HEK293 (cell line): ENCODE measurements at regions not wholly inside any gene's neighbourhood (a gene's known extent, or its start where the extent isn't known, plus 50 kb on each side); places are given as distances from the start of the nearest gene placed in this dataset.

Source experiments
- MYNN ChIP-seq: fragments of 450-650 bp; formaldehyde crosslinking; IDR thresholded peaks from 2 replicates; pipeline ENCODE4 v1.5.1; 2016; ENCODE audit warnings: missing biosample characterization, missing genetic modification characterization, borderline replicate concordance
- ZNF121 ChIP-seq: fragments of 450-650 bp; formaldehyde crosslinking; IDR thresholded peaks from 2 replicates; pipeline ENCODE4 v1.5.1; 2016; ENCODE audit warnings: missing biosample characterization, missing genetic modification characterization
- ZNF157 ChIP-seq: fragments of 450-650 bp; formaldehyde crosslinking; IDR thresholded peaks from 2 replicates; pipeline ENCODE4 v1.5.1; 2016; ENCODE audit warnings: missing biosample characterization, missing genetic modification characterization
- ZNF24 ChIP-seq: fragments of 450-650 bp; formaldehyde crosslinking; IDR thresholded peaks from 2 replicates; pipeline ENCODE4 v1.5.1; 2016; ENCODE audit warnings: missing biosample characterization, missing genetic modification characterization
- ZNF274 ChIP-seq, 2 experiments: fragments of 200-500 bp in 1 of 2; fragments of 450-650 bp in 1 of 2; sonication (Bioruptor generic) in 1 of 2; formaldehyde crosslinking in 1 of 2; IDR thresholded peaks; 2 replicates each; pipeline versions ENCODE4 v1.5.1 to v1.6.1; 2014 to 2016; ENCODE audit warnings: borderline replicate concordance in 1 of 2, inconsistent platforms in 1 of 2, low read length in 1 of 2, missing biosample characterization in 1 of 2, missing genetic modification characterization in 1 of 2
- ZNF404 ChIP-seq: fragments of 450-650 bp; formaldehyde crosslinking; IDR thresholded peaks from 2 replicates; pipeline ENCODE4 v1.5.1; 2017; ENCODE audit warnings: missing biosample characterization, missing genetic modification characterization
- ZNF561 ChIP-seq: fragments of 450-650 bp; IDR thresholded peaks from 2 replicates; pipeline ENCODE4 v1.5.1; 2018; ENCODE audit warnings: missing biosample characterization, missing genetic modification characterization, borderline replicate concordance
- ZNF747 ChIP-seq: fragments of 450-650 bp; formaldehyde crosslinking; IDR thresholded peaks from 2 replicates; pipeline ENCODE4 v1.5.1; 2016; ENCODE audit warnings: missing biosample characterization, missing genetic modification characterization
- TF ChIP-seq, protein P1 (sequence below): fragments of 450-650 bp; formaldehyde crosslinking; IDR thresholded peaks from 2 replicates; pipeline ENCODE4 v1.5.1; 2016; ENCODE audit warnings: missing biosample characterization, missing genetic modification characterization
- TF ChIP-seq, protein P2 (sequence below): fragments of 450-650 bp; formaldehyde crosslinking; IDR thresholded peaks from 2 replicates; pipeline ENCODE4 v1.5.1; 2016; ENCODE audit warnings: missing biosample characterization, missing genetic modification characterization
- TF ChIP-seq, protein P3 (sequence below): fragments of 450-650 bp; formaldehyde crosslinking; IDR thresholded peaks from 2 replicates; pipeline ENCODE4 v1.5.1; 2016; ENCODE audit warnings: missing biosample characterization, missing genetic modification characterization
- TF ChIP-seq, protein P4 (sequence below): fragments of 450-650 bp; formaldehyde crosslinking; IDR thresholded peaks from 2 replicates; pipeline ENCODE4 v1.5.1; 2016; ENCODE audit warnings: missing biosample characterization, missing genetic modification characterization
- TF ChIP-seq, protein P5 (sequence below): fragments of 450-650 bp; formaldehyde crosslinking; IDR thresholded peaks from 2 replicates; pipeline ENCODE4 v1.5.1; 2016; ENCODE audit warnings: missing biosample characterization, missing genetic modification characterization, borderline replicate concordance
- TF ChIP-seq, protein P6 (sequence below): fragments of 450-650 bp; formaldehyde crosslinking; conservative IDR thresholded peaks from 2 replicates; pipeline ENCODE4 v1.5.1; 2016; ENCODE audit warnings: low read depth, missing biosample characterization, missing genetic modification characterization

DNA sequence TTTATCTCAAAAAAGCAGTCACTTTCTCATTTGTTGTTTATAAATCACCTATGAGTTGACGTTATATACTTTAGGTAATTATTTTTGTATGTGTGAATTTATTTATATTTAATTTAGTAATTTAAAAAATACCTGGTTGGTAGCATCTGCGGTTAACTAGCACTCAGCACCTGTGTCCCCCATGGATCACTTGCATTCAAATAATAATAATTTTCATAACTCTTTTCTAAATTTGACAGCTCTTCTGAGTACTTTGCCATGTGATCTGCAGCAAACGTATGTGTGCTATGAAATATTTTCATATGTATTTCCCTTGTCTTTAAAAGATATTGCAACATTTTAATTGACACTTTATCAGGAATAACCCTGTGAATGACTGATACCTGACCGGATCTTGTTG, 88.1 kb downstream of the CMPK2 start:
- TF ChIP-seq, protein P1, sequence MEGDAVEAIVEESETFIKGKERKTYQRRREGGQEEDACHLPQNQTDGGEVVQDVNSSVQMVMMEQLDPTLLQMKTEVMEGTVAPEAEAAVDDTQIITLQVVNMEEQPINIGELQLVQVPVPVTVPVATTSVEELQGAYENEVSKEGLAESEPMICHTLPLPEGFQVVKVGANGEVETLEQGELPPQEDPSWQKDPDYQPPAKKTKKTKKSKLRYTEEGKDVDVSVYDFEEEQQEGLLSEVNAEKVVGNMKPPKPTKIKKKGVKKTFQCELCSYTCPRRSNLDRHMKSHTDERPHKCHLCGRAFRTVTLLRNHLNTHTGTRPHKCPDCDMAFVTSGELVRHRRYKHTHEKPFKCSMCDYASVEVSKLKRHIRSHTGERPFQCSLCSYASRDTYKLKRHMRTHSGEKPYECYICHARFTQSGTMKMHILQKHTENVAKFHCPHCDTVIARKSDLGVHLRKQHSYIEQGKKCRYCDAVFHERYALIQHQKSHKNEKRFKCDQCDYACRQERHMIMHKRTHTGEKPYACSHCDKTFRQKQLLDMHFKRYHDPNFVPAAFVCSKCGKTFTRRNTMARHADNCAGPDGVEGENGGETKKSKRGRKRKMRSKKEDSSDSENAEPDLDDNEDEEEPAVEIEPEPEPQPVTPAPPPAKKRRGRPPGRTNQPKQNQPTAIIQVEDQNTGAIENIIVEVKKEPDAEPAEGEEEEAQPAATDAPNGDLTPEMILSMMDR (tag by site-specific recombination), result no peak
- TF ChIP-seq ZNF274 (IDR thresholded peaks at IDR 0.05; ENCODE audit: low read length) (no peak), ZNF274 (tag by site-specific recombination; IDR thresholded peaks at IDR 0.05; ENCODE audit: borderline replicate concordance) (no peak), ZNF561 (tag by site-specific recombination) (no peak), ZNF157 (tag by site-specific recombination) (no peak), ZNF404 (no peak), MYNN (tag by site-specific recombination) (no peak), ZNF747 (tag by site-specific recombination) (no peak), ZNF121 (tag by site-specific recombination) (no peak), ZNF24 (tag by site-specific recombination) (no peak)
- TF ChIP-seq, protein P2, sequence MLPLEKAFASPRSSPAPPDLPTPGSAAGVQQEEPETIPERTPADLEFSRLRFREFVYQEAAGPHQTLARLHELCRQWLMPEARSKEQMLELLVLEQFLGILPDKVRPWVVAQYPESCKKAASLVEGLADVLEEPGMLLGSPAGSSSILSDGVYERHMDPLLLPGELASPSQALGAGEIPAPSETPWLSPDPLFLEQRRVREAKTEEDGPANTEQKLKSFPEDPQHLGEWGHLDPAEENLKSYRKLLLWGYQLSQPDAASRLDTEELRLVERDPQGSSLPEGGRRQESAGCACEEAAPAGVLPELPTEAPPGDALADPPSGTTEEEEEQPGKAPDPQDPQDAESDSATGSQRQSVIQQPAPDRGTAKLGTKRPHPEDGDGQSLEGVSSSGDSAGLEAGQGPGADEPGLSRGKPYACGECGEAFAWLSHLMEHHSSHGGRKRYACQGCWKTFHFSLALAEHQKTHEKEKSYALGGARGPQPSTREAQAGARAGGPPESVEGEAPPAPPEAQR (tag by site-specific recombination), result no peak
- TF ChIP-seq, protein P3, sequence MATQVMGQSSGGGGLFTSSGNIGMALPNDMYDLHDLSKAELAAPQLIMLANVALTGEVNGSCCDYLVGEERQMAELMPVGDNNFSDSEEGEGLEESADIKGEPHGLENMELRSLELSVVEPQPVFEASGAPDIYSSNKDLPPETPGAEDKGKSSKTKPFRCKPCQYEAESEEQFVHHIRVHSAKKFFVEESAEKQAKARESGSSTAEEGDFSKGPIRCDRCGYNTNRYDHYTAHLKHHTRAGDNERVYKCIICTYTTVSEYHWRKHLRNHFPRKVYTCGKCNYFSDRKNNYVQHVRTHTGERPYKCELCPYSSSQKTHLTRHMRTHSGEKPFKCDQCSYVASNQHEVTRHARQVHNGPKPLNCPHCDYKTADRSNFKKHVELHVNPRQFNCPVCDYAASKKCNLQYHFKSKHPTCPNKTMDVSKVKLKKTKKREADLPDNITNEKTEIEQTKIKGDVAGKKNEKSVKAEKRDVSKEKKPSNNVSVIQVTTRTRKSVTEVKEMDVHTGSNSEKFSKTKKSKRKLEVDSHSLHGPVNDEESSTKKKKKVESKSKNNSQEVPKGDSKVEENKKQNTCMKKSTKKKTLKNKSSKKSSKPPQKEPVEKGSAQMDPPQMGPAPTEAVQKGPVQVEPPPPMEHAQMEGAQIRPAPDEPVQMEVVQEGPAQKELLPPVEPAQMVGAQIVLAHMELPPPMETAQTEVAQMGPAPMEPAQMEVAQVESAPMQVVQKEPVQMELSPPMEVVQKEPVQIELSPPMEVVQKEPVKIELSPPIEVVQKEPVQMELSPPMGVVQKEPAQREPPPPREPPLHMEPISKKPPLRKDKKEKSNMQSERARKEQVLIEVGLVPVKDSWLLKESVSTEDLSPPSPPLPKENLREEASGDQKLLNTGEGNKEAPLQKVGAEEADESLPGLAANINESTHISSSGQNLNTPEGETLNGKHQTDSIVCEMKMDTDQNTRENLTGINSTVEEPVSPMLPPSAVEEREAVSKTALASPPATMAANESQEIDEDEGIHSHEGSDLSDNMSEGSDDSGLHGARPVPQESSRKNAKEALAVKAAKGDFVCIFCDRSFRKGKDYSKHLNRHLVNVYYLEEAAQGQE, result no peak
- TF ChIP-seq, protein P4, sequence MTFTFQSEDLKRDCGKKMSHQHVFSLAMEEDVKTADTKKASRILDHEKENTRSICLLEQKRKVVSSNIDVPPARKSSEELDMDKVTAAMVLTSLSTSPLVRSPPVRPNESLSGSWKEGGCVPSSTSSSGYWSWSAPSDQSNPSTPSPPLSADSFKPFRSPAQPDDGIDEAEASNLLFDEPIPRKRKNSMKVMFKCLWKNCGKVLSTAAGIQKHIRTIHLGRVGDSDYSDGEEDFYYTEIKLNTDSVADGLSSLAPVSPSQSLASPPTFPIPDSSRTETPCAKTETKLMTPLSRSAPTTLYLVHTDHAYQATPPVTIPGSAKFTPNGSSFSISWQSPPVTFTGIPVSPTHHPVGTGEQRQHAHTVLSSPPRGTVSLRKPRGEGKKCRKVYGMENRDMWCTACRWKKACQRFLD (tag by site-specific recombination), result no peak
- TF ChIP-seq, protein P5, sequence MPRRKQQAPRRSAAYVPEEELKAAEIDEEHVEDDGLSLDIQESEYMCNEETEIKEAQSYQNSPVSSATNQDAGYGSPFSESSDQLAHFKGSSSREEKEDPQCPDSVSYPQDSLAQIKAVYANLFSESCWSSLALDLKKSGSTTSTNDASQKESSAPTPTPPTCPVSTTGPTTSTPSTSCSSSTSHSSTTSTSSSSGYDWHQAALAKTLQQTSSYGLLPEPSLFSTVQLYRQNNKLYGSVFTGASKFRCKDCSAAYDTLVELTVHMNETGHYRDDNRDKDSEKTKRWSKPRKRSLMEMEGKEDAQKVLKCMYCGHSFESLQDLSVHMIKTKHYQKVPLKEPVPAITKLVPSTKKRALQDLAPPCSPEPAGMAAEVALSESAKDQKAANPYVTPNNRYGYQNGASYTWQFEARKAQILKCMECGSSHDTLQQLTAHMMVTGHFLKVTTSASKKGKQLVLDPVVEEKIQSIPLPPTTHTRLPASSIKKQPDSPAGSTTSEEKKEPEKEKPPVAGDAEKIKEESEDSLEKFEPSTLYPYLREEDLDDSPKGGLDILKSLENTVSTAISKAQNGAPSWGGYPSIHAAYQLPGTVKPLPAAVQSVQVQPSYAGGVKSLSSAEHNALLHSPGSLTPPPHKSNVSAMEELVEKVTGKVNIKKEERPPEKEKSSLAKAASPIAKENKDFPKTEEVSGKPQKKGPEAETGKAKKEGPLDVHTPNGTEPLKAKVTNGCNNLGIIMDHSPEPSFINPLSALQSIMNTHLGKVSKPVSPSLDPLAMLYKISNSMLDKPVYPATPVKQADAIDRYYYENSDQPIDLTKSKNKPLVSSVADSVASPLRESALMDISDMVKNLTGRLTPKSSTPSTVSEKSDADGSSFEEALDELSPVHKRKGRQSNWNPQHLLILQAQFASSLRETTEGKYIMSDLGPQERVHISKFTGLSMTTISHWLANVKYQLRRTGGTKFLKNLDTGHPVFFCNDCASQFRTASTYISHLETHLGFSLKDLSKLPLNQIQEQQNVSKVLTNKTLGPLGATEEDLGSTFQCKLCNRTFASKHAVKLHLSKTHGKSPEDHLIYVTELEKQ (tag by site-specific recombination), result no peak
- TF ChIP-seq, protein P6, sequence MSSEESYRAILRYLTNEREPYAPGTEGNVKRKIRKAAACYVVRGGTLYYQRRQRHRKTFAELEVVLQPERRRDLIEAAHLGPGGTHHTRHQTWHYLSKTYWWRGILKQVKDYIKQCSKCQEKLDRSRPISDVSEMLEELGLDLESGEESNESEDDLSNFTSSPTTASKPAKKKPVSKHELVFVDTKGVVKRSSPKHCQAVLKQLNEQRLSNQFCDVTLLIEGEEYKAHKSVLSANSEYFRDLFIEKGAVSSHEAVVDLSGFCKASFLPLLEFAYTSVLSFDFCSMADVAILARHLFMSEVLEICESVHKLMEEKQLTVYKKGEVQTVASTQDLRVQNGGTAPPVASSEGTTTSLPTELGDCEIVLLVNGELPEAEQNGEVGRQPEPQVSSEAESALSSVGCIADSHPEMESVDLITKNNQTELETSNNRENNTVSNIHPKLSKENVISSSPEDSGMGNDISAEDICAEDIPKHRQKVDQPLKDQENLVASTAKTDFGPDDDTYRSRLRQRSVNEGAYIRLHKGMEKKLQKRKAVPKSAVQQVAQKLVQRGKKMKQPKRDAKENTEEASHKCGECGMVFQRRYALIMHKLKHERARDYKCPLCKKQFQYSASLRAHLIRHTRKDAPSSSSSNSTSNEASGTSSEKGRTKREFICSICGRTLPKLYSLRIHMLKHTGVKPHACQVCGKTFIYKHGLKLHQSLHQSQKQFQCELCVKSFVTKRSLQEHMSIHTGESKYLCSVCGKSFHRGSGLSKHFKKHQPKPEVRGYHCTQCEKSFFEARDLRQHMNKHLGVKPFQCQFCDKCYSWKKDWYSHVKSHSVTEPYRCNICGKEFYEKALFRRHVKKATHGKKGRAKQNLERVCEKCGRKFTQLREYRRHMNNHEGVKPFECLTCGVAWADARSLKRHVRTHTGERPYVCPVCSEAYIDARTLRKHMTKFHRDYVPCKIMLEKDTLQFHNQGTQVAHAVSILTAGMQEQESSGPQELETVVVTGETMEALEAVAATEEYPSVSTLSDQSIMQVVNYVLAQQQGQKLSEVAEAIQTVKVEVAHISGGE, result no peak
